GM12892 (cell line): ENCODE measurements at regions not wholly inside any gene's neighbourhood (a gene's known extent, or its start where the extent isn't known, plus 50 kb on each side); places are given as distances from the start of the nearest gene placed in this dataset.

Experiments
- POLR2A ChIP-seq: IDR thresholded peaks from 2 replicates; pipeline ENCODE4 v1.6.1; 2011; ENCODE audit warnings: low read depth, low read length, control low read depth
- POLR2AphosphoS5 ChIP-seq: IDR thresholded peaks from 2 replicates; pipeline ENCODE4 v1.6.1; 2011; ENCODE audit warnings: low read depth, low read length, control low read depth

DNA sequence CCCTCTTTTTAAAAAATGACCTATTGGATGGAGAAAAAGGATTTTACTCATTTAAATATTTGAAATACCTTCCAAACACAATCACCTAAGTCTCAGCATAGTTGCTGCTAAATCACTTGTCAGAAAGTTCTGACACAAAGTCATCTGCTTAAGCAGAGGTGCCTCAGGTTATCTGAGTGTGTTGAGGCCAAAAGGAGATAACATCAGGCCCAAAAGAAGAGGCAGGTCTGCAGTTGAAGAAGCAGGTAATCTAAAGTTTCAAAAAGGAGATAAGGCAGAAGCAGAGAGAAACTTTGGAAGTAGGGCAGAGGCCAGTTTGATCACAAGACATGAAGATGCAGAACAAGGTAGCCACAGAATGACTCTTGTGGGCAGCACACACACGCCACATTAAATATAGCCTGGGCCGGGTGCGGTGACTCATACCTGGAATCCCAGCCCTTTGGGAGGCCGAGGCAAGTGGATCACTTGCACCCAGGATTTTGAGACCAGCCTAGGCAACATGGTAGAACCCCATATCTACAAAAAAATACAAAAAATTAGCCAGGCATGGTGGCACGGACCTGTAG, 175.7 kb upstream of the API5 start:
- TF ChIP-seq POLR2A (no peak), POLR2AphosphoS5 (no peak)
